CD4-positive, alpha-beta T cell treated with Interleukin-15 for 4 hours (primary cell): ENCODE measurements at regions not wholly inside any gene's neighbourhood (a gene's known extent, or its start where the extent isn't known, plus 50 kb on each side); places are given as distances from the start of the nearest gene placed in this dataset.

ENCODE experiments used
- DNase-seq: peaks from one replicate; pipeline ENCODE4 v3.0.0-alpha.2; 2020; ENCODE audit warnings: low spot score

- DNase-seq = no peak
Observed at GRCh38 chr12:11946161-11946560, 124.6 kb upstream of the BCL2L14 start.

DNA sequence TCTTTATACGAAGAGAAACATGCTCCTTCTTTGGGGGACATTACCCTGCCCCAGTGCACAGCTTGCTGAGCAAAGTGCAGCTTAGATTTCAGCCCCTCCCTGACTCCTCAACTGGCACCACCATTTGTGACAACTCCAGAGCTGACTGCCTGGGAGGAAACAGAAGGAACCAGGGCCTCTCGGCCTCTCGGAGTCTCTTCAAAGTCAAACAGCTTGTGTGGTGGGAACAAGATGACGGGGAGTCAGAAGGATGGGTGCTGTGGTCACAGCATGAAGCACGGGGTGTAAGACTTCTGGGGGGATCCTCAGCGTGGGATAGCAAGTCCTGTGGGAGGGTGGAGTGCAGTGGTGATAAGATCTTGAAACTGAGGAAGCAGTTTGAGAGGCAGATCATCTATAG is 123.5 kb upstream of the BCL2L14 start:
- no peak for DNase-seq

GRCh38 chr12:11949738-11950411 is 120.9 kb upstream of the BCL2L14 start:
- no peak for DNase-seq

DNA sequence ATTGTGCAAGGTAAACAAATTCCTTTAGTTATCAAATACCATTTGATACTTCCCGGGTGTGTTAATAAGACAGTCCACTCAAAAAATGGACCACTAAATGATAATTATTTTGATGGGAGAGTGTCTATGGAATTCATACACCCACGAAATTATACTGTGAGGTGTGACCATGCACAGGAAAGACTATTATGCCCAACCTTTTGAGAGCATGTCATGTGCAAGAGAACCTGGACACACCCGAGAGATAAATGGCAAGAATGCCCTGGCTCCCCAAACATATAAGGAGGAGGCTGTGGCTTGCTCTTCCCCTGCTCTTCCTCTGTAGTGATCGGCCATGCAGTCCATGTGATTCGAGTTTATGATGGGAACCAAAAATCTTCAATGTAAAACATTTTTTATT is 119.5 kb upstream of the BCL2L14 start:
- DNase-seq = no peak

DNA sequence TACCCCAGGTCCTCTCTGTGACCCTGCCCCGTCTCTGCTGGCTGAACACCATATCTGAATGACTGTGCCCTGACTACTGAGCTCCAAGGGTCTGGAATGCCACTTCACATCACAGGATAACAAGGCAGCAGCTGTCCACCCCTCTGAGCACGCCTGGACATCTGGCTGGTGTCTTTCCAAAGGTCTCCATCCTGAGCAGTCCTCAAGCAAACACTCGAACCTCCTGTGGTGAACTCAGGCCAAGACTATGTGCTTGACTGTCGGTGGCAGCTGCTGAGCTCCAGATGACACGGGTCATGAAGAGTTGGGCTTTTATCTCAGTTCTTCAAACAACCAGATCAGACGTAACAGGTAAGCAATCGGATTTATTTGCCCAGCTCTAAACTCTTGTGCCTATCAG is 117.2 kb upstream of the BCL2L14 start:
- DNase-seq = no peak

- DNase-seq = no peak
Observed at GRCh38 chr12:11954181-11954580, 116.6 kb upstream of the BCL2L14 start.

DNA sequence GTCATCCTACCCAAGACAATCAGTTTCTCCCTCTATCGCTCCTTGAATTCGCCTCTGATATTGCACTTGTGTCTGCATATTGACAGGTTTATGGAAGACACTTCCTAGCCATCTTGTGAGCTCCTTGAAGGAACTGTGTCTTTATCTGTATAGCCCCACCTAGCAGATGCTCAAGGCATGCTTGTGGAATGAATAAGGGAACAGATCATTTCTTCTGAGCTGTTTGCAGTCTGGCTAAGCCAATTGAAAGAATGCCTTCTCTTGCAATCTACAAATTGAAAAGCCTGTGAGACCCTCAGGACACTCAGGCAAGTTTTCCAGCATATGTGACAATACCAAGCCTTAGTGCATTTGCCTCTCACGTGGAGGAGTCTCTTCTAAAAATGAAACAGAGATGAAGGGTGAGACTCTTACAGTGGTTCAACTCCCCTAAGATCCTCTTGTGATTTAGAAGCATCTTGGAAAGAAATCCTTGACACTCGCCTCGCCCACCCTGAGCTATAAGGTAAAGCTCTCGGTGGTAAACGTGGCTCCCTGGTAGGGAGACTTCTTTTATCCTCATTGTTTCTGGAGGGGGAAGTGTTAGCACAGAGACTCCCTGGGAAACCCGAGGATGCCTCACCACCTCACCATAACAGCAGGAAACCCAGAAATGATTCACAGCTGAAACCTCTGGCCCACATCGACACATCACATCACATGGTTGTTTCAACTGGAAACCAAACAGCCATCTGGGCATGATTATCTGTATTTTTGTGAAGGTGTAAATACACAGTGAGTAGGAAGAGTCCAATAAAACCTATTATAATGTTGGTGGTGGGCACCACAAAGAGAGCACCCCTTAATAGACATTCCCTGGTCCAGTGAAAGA is 112.3 kb upstream of the BCL2L14 start:
- DNase-seq = peak; percentile 36

DNA sequence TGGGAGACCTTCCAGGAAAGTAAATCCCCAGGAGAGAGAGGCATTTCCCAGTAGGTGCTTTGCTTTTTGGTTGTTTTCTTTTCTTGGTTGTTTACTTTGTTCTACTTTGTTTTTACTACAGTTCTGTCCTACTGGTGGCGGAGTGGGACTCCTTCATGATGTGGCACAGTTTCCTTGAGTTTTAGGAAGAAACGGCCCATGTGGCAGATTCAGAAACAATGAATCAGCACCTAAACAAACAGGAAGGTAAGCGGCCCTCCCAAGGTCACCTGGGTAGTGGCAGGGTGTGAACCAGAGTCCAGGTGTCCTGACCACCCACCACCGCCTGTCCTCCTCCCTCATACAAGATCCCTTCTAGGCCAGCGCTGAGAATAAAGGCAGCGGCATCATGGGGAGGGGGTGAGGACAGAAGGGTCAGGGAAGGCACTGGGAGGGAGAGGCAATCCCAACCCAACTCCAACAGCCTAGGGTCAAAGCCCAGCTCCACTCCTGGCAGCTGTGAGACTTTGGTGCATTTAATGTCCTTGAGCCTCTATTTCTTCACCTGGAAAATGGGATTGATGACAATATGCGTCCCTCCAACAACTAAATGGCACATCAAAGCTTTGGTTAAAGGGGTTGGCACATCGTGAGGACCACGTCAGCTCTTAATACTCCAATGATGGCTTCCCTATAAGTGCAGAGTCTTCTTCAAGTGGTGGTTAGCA is 111.5 kb upstream of the BCL2L14 start:
- no peak for DNase-seq

DNA sequence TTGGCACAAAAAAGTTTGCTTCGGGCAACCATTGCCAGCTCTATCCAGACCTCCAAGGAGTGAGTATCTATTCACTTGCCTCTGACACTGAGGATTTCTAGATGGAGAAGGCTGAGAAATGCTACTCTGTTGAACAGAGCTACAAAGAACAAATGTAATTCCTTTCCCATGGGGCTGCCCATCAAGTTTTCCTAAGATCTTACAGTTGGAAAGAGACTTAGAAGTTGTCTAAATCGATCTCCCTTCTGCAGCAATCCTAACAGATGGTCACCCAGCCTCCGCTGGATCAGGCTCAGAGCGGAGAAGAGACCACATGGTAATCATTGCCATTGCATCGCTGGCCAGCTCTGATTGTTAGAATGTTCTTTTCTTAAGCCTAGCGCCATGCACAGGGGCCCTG is 110.1 kb upstream of the BCL2L14 start:
- DNase-seq = no peak

DNA sequence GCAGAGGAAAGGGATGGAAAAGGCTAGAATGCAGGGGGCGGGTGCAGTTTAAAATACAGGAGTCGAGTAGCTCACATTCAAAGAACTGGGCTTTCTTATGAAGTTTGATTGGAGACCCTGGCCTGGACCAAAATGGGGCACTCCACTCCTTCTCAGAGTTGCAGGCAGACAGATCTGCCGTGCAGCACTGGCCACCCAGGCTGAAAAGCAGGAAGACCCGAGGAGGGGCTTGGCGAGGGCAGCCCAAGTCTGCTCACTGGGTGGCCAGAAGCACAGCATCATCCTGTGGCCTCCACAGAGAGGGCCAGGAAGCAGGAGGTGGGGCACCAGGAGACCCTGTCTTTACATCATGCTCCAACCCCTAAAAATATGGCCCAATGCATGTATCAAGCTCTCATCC is 109.1 kb upstream of the BCL2L14 start:
- no peak for DNase-seq

- no peak for DNase-seq
Observed at GRCh38 chr12:11962860-11963259, 107.9 kb upstream of the BCL2L14 start.

GRCh38 chr12:11963841-11964471 is 106.8 kb upstream of the BCL2L14 start:
- no peak for DNase-seq

GRCh38 chr12:11965258-11965910 is 105.4 kb upstream of the BCL2L14 start:
- DNase-seq = no peak

GRCh38 chr12:11967376-11968047 is 103.2 kb upstream of the BCL2L14 start:
- DNase-seq = no peak

GRCh38 chr12:11968048-11968383 is 102.7 kb upstream of the BCL2L14 start:
- DNase-seq = no peak

- DNase-seq = no peak
Observed at GRCh38 chr12:11968516-11968915, 102.2 kb upstream of the BCL2L14 start.

DNA sequence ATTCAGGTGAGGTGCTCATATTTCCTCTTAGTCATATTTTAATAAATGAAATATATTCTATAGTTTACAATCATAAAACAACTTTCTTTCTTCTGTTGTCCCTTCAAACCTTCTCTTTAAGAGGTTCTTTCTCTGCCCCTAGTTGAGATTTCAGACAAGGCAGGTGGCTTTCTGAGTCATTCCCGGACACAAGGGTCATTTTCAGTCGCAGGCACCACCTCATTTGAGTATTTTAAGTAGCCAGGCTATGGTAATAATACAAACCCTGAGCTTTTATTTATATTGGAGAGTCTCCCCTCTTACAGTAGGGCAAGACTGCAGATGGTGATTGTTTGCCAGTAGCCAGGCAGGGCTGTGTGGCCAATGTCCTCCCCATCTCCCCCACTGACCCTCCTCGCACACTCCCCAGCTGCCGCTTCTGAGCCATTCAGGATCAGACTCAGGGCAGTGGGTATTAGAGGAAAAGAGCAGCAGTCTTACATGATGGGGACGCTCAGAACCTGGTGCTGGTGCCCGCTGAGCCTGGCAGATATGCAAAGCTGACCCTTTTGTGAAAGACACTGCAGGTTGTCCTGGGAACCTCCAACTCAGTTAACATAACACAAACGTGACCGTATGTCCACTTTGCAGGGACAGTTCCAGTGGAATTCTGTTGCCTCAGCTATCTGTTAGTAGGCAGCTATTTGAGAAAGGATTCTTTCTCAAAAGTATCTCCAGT is 101.1 kb upstream of the BCL2L14 start:
- DNase-seq = no peak

- DNase-seq = no peak
Observed at GRCh38 chr12:11970155-11970520, 100.6 kb upstream of the BCL2L14 start.

GRCh38 chr12:11973396-11973795 is 97.3 kb upstream of the BCL2L14 start:
- no peak for DNase-seq

GRCh38 chr12:11976005-11976404 is 94.7 kb upstream of the BCL2L14 start:
- DNase-seq = no peak
